Calu3 (cell line): ENCODE measurements at regions not wholly inside any gene's neighbourhood (a gene's known extent, or its start where the extent isn't known, plus 50 kb on each side); places are given as distances from the start of the nearest gene placed in this dataset.

Experiments used
- BruUV-seq: library from RNA; stranded (reverse); fragments of 400-500 nt; replicated peaks from 2 replicates; lab custom pipeline; 2021; lab: Mats Ljungman, UMichigan
- CTCF ChIA-PET: fragments of 300-600 bp; sonication (Branson Sonifier 250); formaldehyde crosslinking; loops from one replicate; lab custom pipeline; 2022; ENCODE audit warnings: antibody characterized with exemption; lab: Charles Lee
- DNase-seq: peaks from one replicate; pipeline ENCODE4 v3.0.0; 2022
- H3K27ac Mint-ChIP-seq: one replicate; pipeline ENCODE4 v1.8.0; 2022; ENCODE audit warnings: mixed read lengths; ENCODE audit not compliant: unreplicated experiment
- H3K27me3 Mint-ChIP-seq: one replicate; pipeline ENCODE4 v1.8.0; 2022; ENCODE audit warnings: mixed read lengths; ENCODE audit not compliant: unreplicated experiment
- H3K36me3 Mint-ChIP-seq: one replicate; pipeline ENCODE4 v1.8.0; 2022; ENCODE audit warnings: mild to moderate bottlenecking, moderate library complexity, mixed read lengths; ENCODE audit not compliant: insufficient read depth, unreplicated experiment
- H3K4me1 Mint-ChIP-seq: one replicate; pipeline ENCODE4 v1.8.0; 2022; ENCODE audit warnings: mild to moderate bottlenecking, low read depth, mixed read lengths; ENCODE audit not compliant: unreplicated experiment
- H3K4me3 Mint-ChIP-seq: one replicate; pipeline ENCODE4 v1.8.0; 2022; ENCODE audit warnings: mild to moderate bottlenecking, low read depth, moderate library complexity, mixed read lengths; ENCODE audit not compliant: unreplicated experiment
- H3K9me3 Mint-ChIP-seq: one replicate; pipeline ENCODE4 v1.8.0; 2022; ENCODE audit warnings: low read depth, mixed read lengths; ENCODE audit not compliant: unreplicated experiment
- intact Hi-C: fragments of 100-400 bp; cut with micrococcal nuclease; formaldehyde crosslinking; loops from one replicate; pipeline ENCODE4 v1.10.0; 2022; ENCODE audit not compliant: unreplicated experiment
- TF ChIP-seq, protein P1 (sequence below): fragments of 200-600 bp; IDR thresholded peaks from one replicate; pipeline ENCODE4 v1.8.0; 2022; ENCODE audit warnings: antibody characterized with exemption; ENCODE audit not compliant: unreplicated experiment

DNA sequence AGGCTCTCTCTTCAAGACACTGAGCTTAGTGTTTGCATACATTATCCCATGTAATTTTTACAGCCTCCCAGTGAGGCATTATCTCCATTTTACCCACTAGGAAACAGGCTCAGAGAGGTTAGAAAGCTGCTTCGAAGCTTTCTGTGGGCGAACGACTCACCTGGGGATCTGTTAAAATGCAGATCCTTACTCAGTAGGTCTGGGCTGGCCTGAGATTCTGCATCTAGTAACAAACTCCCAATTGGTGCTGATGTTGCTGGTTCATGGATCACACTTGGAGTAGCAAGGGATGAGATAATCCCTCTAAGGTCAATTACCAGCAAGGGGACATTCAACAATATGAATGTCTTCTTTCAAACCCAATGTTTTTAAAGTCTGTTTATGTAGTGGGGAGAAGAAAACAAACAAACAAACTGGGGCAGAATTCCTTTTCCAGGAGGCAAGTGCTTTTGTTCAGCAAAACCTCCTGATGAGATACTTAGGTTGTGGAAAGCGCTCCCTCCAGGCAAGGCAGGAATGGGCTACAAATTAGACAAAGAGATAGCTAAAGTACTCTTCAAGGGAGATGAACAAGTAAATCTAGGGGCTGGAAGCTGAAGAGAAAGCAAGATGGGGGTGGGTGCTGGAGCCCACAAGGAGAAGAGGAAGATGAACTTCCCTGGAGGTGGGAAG, 311.9 kb downstream of the SHQ1 start:
- intact Hi-C loops: no loop called here
- TF ChIP-seq, protein P1, sequence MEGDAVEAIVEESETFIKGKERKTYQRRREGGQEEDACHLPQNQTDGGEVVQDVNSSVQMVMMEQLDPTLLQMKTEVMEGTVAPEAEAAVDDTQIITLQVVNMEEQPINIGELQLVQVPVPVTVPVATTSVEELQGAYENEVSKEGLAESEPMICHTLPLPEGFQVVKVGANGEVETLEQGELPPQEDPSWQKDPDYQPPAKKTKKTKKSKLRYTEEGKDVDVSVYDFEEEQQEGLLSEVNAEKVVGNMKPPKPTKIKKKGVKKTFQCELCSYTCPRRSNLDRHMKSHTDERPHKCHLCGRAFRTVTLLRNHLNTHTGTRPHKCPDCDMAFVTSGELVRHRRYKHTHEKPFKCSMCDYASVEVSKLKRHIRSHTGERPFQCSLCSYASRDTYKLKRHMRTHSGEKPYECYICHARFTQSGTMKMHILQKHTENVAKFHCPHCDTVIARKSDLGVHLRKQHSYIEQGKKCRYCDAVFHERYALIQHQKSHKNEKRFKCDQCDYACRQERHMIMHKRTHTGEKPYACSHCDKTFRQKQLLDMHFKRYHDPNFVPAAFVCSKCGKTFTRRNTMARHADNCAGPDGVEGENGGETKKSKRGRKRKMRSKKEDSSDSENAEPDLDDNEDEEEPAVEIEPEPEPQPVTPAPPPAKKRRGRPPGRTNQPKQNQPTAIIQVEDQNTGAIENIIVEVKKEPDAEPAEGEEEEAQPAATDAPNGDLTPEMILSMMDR: no peak
- CTCF ChIA-PET: no interaction called here
- no TSS peak for BruUV-seq
- Mint-ChIP-seq H3K27me3 (peaks cover 28% of the 10 kb centered on the region), H3K36me3 (no peaks in the 10 kb centered on the region), H3K4me3 (no peak overlapping the region), H3K9me3 (peaks cover 6% of the 10 kb centered on the region), H3K27ac (no peak overlapping the region), H3K4me1 (peaks cover 9% of the 10 kb centered on the region)
- no peak for DNase-seq

DNA sequence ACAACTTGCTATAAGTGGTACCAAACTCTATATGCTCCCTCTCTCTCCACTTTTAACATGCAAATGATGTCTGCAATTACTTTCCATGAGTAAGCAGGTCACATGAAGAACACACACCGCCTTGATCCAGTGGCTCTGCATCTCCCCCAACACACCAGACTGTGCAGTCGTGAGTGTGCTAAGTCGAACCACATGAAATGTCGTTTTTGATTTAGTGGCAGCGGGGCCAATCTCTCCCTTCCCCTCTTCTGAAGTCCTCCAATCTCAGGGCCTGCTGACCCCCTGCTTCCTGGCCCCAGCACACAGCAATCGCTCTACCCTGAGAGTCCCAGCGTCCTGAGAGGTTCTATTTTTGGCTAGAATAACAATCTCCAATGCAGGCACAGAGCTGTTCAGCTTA, 312.5 kb downstream of the SHQ1 start:
- peaks cover 9% of the 10 kb centered on the region for H3K4me1 Mint-ChIP-seq
- H3K27me3 Mint-ChIP-seq: peaks cover 28% of the 10 kb centered on the region
- no peak for DNase-seq
- intact Hi-C loops: no loop called here
- H3K9me3 Mint-ChIP-seq: peaks cover 6% of the 10 kb centered on the region
- CTCF ChIA-PET: no interaction called here
- no peak overlapping the region for H3K4me3 Mint-ChIP-seq
- TF ChIP-seq, protein P1: no peak
- BruUV-seq: no TSS peak
- H3K27ac Mint-ChIP-seq: no peak overlapping the region
- H3K36me3 Mint-ChIP-seq: no peaks in the 10 kb centered on the region

DNA sequence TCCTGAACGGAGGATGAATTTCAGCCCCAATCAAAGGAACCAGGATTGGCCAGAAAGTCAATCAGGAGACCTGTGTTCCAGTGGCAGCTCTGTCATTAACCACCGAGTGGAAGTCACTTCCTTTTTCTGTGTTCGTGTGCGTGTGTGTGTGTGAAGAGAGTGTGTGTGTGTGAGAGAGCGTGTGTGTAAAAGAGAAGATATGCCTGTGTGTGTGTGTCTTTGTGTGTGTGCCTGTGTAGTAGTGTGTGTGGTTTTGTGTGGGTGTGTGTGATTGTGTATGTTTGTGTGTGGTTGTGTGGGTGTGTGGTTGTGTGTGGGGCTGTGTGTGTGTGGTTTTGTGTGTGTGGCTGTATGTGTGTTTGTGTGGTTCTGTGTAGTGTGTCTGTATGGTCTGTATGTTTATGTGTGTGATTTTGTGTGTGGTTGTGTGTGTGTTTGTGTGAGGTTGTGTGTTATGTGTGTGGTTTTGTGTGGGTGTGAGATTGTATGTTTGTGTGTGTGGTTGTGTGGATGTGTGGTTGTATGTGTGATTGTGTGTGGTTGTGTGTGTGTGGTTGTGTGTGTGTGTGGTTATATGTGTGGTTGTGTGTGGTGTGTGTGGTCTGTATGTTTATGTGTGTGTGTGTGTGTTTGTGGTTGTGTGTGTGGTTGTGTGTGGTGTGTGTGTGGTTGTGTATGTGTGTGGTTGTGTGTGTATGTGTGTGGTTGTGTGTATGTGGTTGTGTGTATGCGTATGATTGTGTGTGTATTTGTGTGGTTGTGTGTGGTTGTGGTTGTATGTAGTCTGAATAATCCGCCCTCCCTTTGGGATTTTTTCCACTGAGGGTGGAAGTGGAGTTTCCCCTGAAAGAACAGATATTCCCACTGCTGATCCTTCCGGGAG, 314.4 kb downstream of the SHQ1 start:
- H3K36me3 Mint-ChIP-seq: no peaks in the 10 kb centered on the region
- CTCF ChIA-PET: interaction anchor here (1.8 kb wide), 1 partner anchor 10 kb away, joined by 4 read pairs; no protein-coding TSS in a partner anchor

DNA sequence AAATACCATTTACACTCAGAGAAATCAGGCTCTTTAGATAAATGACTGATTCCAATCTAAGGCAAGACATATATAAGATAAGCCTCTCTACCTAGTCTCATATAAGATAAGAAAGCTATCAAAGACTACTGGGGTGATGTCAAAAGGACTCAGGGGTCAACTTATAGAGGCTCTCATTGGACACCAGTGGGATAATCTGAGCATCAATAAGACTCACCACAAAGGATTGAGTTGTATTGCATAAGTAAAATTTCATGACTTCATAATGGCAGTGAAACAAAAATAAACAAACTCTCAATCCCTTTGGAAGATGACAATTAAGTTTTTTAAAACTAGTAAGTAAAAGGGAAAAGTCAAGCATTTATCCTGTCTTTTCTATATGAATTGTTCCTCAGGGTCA, 317.8 kb downstream of the SHQ1 start:
- no peak overlapping the region for H3K4me3 Mint-ChIP-seq
- no peak for DNase-seq
- no peak overlapping the region for H3K27ac Mint-ChIP-seq
- TF ChIP-seq, protein P1: no peak
- peaks cover 28% of the 10 kb centered on the region for H3K27me3 Mint-ChIP-seq
- CTCF ChIA-PET: no interaction called here
- BruUV-seq: no TSS peak
- H3K36me3 Mint-ChIP-seq: no peaks in the 10 kb centered on the region
- intact Hi-C loops: no loop called here
- peaks cover 9% of the 10 kb centered on the region for H3K4me1 Mint-ChIP-seq
- peaks cover 6% of the 10 kb centered on the region for H3K9me3 Mint-ChIP-seq

More for the DNA sequence above, 314.4 kb downstream of the SHQ1 start:
- H3K4me3 Mint-ChIP-seq: no peak overlapping the region
- TF ChIP-seq, protein P1: no peak
- peaks cover 28% of the 10 kb centered on the region for H3K27me3 Mint-ChIP-seq
- intact Hi-C loops: no loop called here
- H3K27ac Mint-ChIP-seq: no peak overlapping the region
- H3K9me3 Mint-ChIP-seq: peaks cover 6% of the 10 kb centered on the region
- peaks cover 9% of the 10 kb centered on the region for H3K4me1 Mint-ChIP-seq
- no TSS peak for BruUV-seq
- no peak for DNase-seq
